Keratinocyte (primary cell): ENCODE measurements at regions not wholly inside any gene's neighbourhood (a gene's known extent, or its start where the extent isn't known, plus 50 kb on each side); places are given as distances from the start of the nearest gene placed in this dataset.

ENCODE experiments used
- DNase-seq: peaks from one replicate; pipeline ENCODE4 v3.0.0-alpha.2; 2011; ENCODE audit warnings: low read depth, missing footprints, low spot score
- FAIRE-seq: peaks from 2 replicates; lab custom pipeline; 2011; peaks lifted over from hg19 to GRCh38; lab: Jason Lieb, UNC
- H2AFZ ChIP-seq: 2 replicates; pipeline ENCODE4 v1.6.0; 2012; ENCODE audit warnings: low read length, control low read depth, inconsistent platforms; ENCODE audit not compliant: control insufficient read depth
- H3K27ac ChIP-seq: 2 replicates; pipeline ENCODE4 v1.5.1; 2011; ENCODE audit warnings: low read length; ENCODE audit not compliant: control insufficient read depth, insufficient read depth
- H3K27me3 ChIP-seq: 3 replicates; pipeline ENCODE4 v1.6.0; 2011; ENCODE audit warnings: low read length; ENCODE audit not compliant: control insufficient read depth, insufficient read depth; ENCODE audit errors: extremely low read depth
- H3K36me3 ChIP-seq, 2 experiments: 2 replicates in 1 of 2; 3 replicates in 1 of 2; pipeline ENCODE4 v1.5.1; 2011; ENCODE audit warnings: low read length in 2 of 2, mild to moderate bottlenecking in 1 of 2; ENCODE audit not compliant: control insufficient read depth in 2 of 2, insufficient read depth in 2 of 2; ENCODE audit errors: extremely low read depth in 1 of 2
- H3K4me1 ChIP-seq: 3 replicates; pipeline ENCODE4 v1.5.1; 2011; ENCODE audit warnings: low read length; ENCODE audit not compliant: control insufficient read depth, insufficient read depth; ENCODE audit errors: extremely low read depth
- H3K4me2 ChIP-seq: 3 replicates; pipeline ENCODE4 v1.6.0; 2011; ENCODE audit warnings: low read depth, low read length; ENCODE audit not compliant: control insufficient read depth, insufficient read depth; ENCODE audit errors: extremely low read depth
- H3K4me3 ChIP-seq, 3 experiments: fragments of 200-600 bp in 1 of 3; sonication (generic) in 1 of 3; 2 replicates in 2 of 3; 3 replicates in 1 of 3; pipeline ENCODE4 v1.5.1; 2011 to 2016; ENCODE audit warnings: low read length in 3 of 3, mild to moderate bottlenecking in 3 of 3, control low read depth in 2 of 3, inconsistent platforms in 1 of 3, low read depth in 1 of 3, mixed read lengths in 1 of 3, mixed run types in 1 of 3, moderate library complexity in 1 of 3; ENCODE audit not compliant: control insufficient read depth in 2 of 3, insufficient read depth in 2 of 3; ENCODE audit errors: extremely low read depth in 1 of 3
- H3K79me2 ChIP-seq: 2 replicates; pipeline ENCODE4 v1.6.0; 2012; ENCODE audit warnings: low read length; ENCODE audit not compliant: control insufficient read depth, insufficient read depth
- H3K9ac ChIP-seq: 3 replicates; pipeline ENCODE4 v1.6.0; 2011; ENCODE audit warnings: low read length; ENCODE audit not compliant: control insufficient read depth, insufficient read depth; ENCODE audit errors: extremely low read depth
- H3K9me1 ChIP-seq: 3 replicates; pipeline ENCODE4 v1.6.0; 2011; ENCODE audit warnings: low read length; ENCODE audit not compliant: control insufficient read depth, insufficient read depth; ENCODE audit errors: extremely low read depth
- H3K9me3 ChIP-seq: 2 replicates; pipeline ENCODE4 v1.5.1; 2012; ENCODE audit warnings: low read depth, low read length; ENCODE audit not compliant: control insufficient read depth
- H4K20me1 ChIP-seq: 3 replicates; pipeline ENCODE4 v1.6.0; 2011; ENCODE audit warnings: low read length; ENCODE audit not compliant: control insufficient read depth, insufficient read depth; ENCODE audit errors: extremely low read depth
- EZH2 ChIP-seq: IDR thresholded peaks from one replicate; pipeline ENCODE4 v1.6.1; 2012; ENCODE audit warnings: inconsistent platforms, mild to moderate bottlenecking, low read length, moderate library complexity
- dilution Hi-C: fragments of 300-500 bp; cut with MboI; formaldehyde crosslinking; loops from one replicate; pipeline ENCODE4 v1.7.0; 2020; ENCODE audit warnings: low sequenced_read_pairs; ENCODE audit not compliant: extremely low pct_ligation_motif_present
- TF ChIP-seq, protein P1 (sequence below), 3 experiments: IDR thresholded peaks in 1 of 3; conservative IDR thresholded peaks in 1 of 3; optimal IDR thresholded peaks in 1 of 3; 2 replicates in 2 of 3; 3 replicates in 1 of 3; pipeline versions ENCODE3 to v1.5.1; 2011; ENCODE audit warnings: low read length in 3 of 3, mild to moderate bottlenecking in 3 of 3, moderate library complexity in 2 of 3, control low read depth in 1 of 3, inconsistent platforms in 1 of 3; ENCODE audit not compliant: insufficient read depth in 2 of 3; ENCODE audit errors: extremely low read depth in 1 of 3

DNA sequence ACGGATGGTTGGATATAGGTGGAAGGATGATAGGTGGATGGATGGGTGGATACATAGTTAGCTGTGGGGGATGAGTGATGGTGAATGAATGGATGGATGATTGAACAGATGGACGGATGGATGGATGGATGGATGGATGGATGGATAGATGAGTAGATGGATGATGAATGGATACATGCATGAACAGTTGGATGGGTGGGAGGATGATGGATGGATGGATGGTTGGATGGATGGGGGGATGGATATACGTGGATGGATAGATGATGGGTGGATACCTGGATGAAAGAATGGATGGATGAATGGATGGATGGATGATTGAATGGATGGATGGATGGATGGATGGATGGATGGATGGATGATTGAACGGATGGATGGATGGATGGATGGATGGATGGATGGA lies 68.4 kb upstream of the PRR5 start:
- dilution Hi-C loops: no loop called here
- DNase-seq (no peak), FAIRE-seq (no peak)
- no peak for TF ChIP-seq EZH2
- TF ChIP-seq, protein P1, sequence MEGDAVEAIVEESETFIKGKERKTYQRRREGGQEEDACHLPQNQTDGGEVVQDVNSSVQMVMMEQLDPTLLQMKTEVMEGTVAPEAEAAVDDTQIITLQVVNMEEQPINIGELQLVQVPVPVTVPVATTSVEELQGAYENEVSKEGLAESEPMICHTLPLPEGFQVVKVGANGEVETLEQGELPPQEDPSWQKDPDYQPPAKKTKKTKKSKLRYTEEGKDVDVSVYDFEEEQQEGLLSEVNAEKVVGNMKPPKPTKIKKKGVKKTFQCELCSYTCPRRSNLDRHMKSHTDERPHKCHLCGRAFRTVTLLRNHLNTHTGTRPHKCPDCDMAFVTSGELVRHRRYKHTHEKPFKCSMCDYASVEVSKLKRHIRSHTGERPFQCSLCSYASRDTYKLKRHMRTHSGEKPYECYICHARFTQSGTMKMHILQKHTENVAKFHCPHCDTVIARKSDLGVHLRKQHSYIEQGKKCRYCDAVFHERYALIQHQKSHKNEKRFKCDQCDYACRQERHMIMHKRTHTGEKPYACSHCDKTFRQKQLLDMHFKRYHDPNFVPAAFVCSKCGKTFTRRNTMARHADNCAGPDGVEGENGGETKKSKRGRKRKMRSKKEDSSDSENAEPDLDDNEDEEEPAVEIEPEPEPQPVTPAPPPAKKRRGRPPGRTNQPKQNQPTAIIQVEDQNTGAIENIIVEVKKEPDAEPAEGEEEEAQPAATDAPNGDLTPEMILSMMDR (optimal IDR thresholded peaks at IDR 0.05 in 1 of 3, IDR thresholded peaks at IDR 0.05 in 1 of 3, conservative IDR thresholded peaks at IDR 0.05 in 1 of 3; ENCODE audit: extremely low read depth in 1 of 3, insufficient read depth in 2 of 3, low read length in 3 of 3): no peak
- Histone ChIP-seq H3K4me2 (no peak overlapping the region), H3K27me3 (peaks cover under 1% of the 10 kb centered on the region), H3K27ac (no peak overlapping the region), H3K36me3 (no peaks in the 10 kb centered on the region), H2AFZ (no peak overlapping the region), H3K9me1 (no peaks in the 10 kb centered on the region), H3K9me3 (no peaks in the 10 kb centered on the region), H3K9ac (no peak overlapping the region), H3K79me2 (no peaks in the 10 kb centered on the region), H4K20me1 (no peaks in the 10 kb centered on the region), H3K4me1 (no peaks in the 10 kb centered on the region), H3K4me3 (no peak overlapping the region)

- Histone ChIP-seq H3K4me2 (no peak overlapping the region), H3K9me3 (no peaks in the 10 kb centered on the region), H3K9ac (no peak overlapping the region), H3K79me2 (no peaks in the 10 kb centered on the region), H3K4me3 (no peak overlapping the region), H3K27ac (no peak overlapping the region), H3K4me1 (no peaks in the 10 kb centered on the region), H3K27me3 (peaks cover 9% of the 10 kb centered on the region), H3K36me3 (no peaks in the 10 kb centered on the region), H2AFZ (no peak overlapping the region), H3K9me1 (no peaks in the 10 kb centered on the region), H4K20me1 (no peaks in the 10 kb centered on the region)
- TF ChIP-seq EZH2: no peak
- TF ChIP-seq, protein P1 (optimal IDR thresholded peaks at IDR 0.05 in 1 of 3, IDR thresholded peaks at IDR 0.05 in 1 of 3, conservative IDR thresholded peaks at IDR 0.05 in 1 of 3; ENCODE audit: extremely low read depth in 1 of 3, insufficient read depth in 2 of 3, low read length in 3 of 3): no peak
- DNase-seq (no peak), FAIRE-seq (no peak)
- dilution Hi-C loops: no loop called here
These were observed 69.2 kb upstream of the PRR5 start for GRCh38 chr22:44632541-44633396.
